ENCODE measurements at regions not wholly inside any gene's neighbourhood (a gene's known extent, or its start where the extent isn't known, plus 50 kb on each side); places are given as distances from the start of the nearest gene placed in this dataset.

- Histone ChIP-seq H4K20me1 (ENCODE audit: control insufficient read depth, insufficient read depth, insufficient read length) (no peaks in the 10 kb centered on the region), H3K79me1 (ENCODE audit: insufficient read depth, low read depth, low read length, poor library complexity, severe bottlenecking) (no peaks in the 10 kb centered on the region), H2BK5ac (ENCODE audit: insufficient read length, low read length) (no peak overlapping the region), H2BK20ac (ENCODE audit: low read depth, low read length, poor library complexity, severe bottlenecking) (no peak overlapping the region), H3K9me3 (ENCODE audit: control insufficient read depth, low read depth, low read length) (no peaks in the 10 kb centered on the region), H2BK15ac (ENCODE audit: low read depth, low read length) (no peak overlapping the region), H2BK120ac (ENCODE audit: low read depth, low read length, poor library complexity, severe bottlenecking) (no peak overlapping the region), H4K5ac (ENCODE audit: insufficient read length, low read depth, low read length) (no peak overlapping the region), H2AK5ac (ENCODE audit: insufficient read length, low read length) (no peak overlapping the region), H3K4me2 (ENCODE audit: insufficient read depth, insufficient read length, low read length) (no peak overlapping the region), H4K91ac (ENCODE audit: insufficient read length, low read depth, low read length) (no peak overlapping the region), H3K23ac (ENCODE audit: insufficient read length, low read depth, low read length) (no peak overlapping the region), H2BK12ac (ENCODE audit: insufficient read length, low read depth, low read length) (no peak overlapping the region), H3K27ac (ENCODE audit: insufficient read length, low read depth, low read length) (no peak overlapping the region), H3K9ac (ENCODE audit: extremely low read depth, insufficient read length, low read length) (no peak overlapping the region), H3K27me3 (ENCODE audit: insufficient read depth, low read length) (no peaks in the 10 kb centered on the region), H3K4ac (ENCODE audit: low read depth, low read length) (no peak overlapping the region), H3T11ph (ENCODE audit: low read length) (no peak overlapping the region), H3K18ac (ENCODE audit: insufficient read length, low read depth, low read length) (no peak overlapping the region), H2AFZ (ENCODE audit: low read length) (no peak overlapping the region), H4K8ac (replicated peaks; ENCODE audit: insufficient read length, low read depth, low read length) (no peak overlapping the region), H3K56ac (ENCODE audit: insufficient read length, low read depth, low read length) (no peak overlapping the region), H3K79me2 (ENCODE audit: insufficient read depth, low read length) (no peaks in the 10 kb centered on the region), H3K4me1 (ENCODE audit: insufficient read depth, low read length) (no peaks in the 10 kb centered on the region), H3K14ac (ENCODE audit: insufficient read depth, low read length) (no peak overlapping the region), H3K23me2 (ENCODE audit: insufficient read length, low read depth, low read length, poor library complexity, severe bottlenecking) (no peaks in the 10 kb centered on the region)
- H3K27ac Mint-ChIP-seq, result no peak overlapping the region
- H3K9me3 Mint-ChIP-seq, result peaks cover 51 to 59% of the 10 kb centered on the region in 2 experiments
- WGBS (ENCODE audit: extremely low coverage, insufficient read length, low lambda C conversion rate), result no CpG with 5 or more reads among the region's 4 CpGs
- H3K36me3 Mint-ChIP-seq (ENCODE audit: insufficient read depth in 1 of 3, low read depth in 3 of 3), result 0 out of 7 replicates have a peak, but pooled peaks cover 0 to 1% (median 0%) of the 10 kb centered on the region in 3 experiments
- TF ChIP-seq CTCF (conservative IDR thresholded peaks at IDR 0.05), result no peak
- H3K4me3 Mint-ChIP-seq, result no peak overlapping the region
- H3K27me3 Mint-ChIP-seq (ENCODE audit: low read depth), result no peaks in the 10 kb centered on the region
- DNase-seq, result no peak
- H3K4me1 Mint-ChIP-seq, result peaks cover 0 to 2% of the 10 kb centered on the region in 2 experiments; a peak in 2 of 4 replicates
Measured at GRCh38 chrX:11968991-11969390, 169.3 kb upstream of the FRMPD4 start.

Data from H9 (cell line).